Activated naive CD8-positive, alpha-beta T cell treated with anti-CD3 and anti-CD28 coated beads for 36 hours (primary cell): ENCODE measurements at regions not wholly inside any gene's neighbourhood (a gene's known extent, or its start where the extent isn't known, plus 50 kb on each side); places are given as distances from the start of the nearest gene placed in this dataset.

Experiments
- DNase-seq: peaks from one replicate; pipeline ENCODE4 v3.0.0; 2021
- H3K27ac Mint-ChIP-seq: one replicate; pipeline ENCODE4 v1.8.0; 2022; ENCODE audit warnings: mild to moderate bottlenecking, moderate library complexity, mixed read lengths
- H3K27me3 Mint-ChIP-seq: one replicate; pipeline ENCODE4 v1.8.0; 2022; ENCODE audit warnings: mild to moderate bottlenecking, mixed read lengths
- H3K36me3 Mint-ChIP-seq: one replicate; pipeline ENCODE4 v1.8.0; 2021; ENCODE audit warnings: mild to moderate bottlenecking, mixed read lengths
- H3K4me1 Mint-ChIP-seq: one replicate; pipeline ENCODE4 v1.8.0; 2021; ENCODE audit warnings: mixed read lengths
- H3K4me3 Mint-ChIP-seq: one replicate; pipeline ENCODE4 v1.8.0; 2022; ENCODE audit warnings: mild to moderate bottlenecking, moderate library complexity, mixed read lengths
- H3K9me3 Mint-ChIP-seq: one replicate; pipeline ENCODE4 v1.8.0; 2022; ENCODE audit warnings: mixed read lengths

DNA sequence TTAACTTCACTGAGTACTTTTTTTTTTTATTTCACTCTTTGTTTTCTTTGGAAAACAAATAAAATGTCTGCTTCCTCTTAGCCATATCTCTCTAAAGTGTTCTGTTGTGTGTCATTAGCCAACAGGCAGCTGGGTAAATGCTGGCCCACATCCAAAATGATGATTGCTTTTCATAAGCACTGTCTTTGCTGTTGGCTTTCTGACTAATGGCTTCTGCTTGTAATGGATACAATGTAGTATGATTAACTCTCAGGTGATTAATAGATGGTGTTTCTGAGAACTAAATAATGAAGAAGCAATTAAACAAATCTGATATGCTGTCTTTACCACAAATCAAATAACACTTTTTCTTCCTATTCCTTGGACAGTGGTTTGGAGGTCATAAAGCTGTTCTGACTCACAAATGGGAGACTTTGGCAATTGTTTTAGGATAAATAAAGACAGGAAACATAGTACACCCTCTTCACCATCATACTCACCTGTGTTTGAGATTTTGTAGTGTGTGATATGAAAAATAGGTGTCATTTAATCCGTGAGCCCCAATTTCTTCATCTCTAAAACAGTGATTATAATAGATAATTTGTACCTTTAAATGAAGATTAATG lies 888.4 kb downstream of the TSN start:
- no peak overlapping the region for H3K4me3 Mint-ChIP-seq
- H3K9me3 Mint-ChIP-seq = peaks cover 1% of the 10 kb centered on the region
- DNase-seq = no peak
- H3K27me3 Mint-ChIP-seq = no peaks in the 10 kb centered on the region
- no peaks in the 10 kb centered on the region for H3K36me3 Mint-ChIP-seq
- H3K4me1 Mint-ChIP-seq = no peaks in the 10 kb centered on the region
- no peak overlapping the region for H3K27ac Mint-ChIP-seq

DNA sequence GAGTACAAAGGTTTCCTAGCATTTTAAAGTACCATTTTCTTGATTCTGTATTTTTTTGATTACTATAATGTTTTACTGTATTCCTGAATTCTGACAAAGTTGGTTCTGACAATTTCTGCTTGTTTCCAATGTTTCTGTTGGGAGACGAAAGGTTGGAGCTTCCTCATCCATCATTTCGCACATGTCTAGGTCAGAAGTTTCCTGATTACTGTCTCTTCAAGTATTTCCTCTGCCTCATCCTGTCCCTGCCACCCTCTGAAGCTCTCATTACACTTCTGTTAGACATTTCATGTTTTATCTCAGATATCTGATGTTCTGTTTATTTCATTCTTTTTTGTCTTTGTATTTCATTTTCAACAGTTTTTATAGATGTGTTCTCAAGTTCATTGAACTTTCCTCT lies 895.8 kb downstream of the TSN start:
- H3K36me3 Mint-ChIP-seq = no peaks in the 10 kb centered on the region
- H3K4me3 Mint-ChIP-seq = no peak overlapping the region
- H3K9me3 Mint-ChIP-seq = no peaks in the 10 kb centered on the region

DNA sequence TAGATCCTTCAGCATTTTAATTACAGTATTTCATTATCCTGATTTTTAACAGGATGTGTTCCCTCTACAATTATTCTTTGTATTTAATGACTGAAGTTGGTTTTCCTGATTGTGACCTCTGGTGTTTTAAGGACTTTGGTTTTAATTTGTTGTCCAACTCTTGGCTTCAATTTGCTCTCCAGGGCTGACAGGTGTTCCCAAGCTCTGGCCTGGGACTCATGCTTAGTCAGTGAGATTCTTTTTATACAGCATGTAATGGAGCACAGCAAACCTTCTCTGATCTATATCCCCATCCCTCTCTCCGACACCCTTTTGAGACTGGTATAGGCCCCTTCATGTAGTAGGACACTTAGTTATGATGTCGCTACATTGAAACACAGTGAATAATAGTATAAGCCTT lies 896.3 kb downstream of the TSN start:
- H3K9me3 Mint-ChIP-seq = no peaks in the 10 kb centered on the region
- DNase-seq = no peak
- H3K4me3 Mint-ChIP-seq = no peak overlapping the region
- no peaks in the 10 kb centered on the region for H3K27me3 Mint-ChIP-seq
- H3K4me1 Mint-ChIP-seq = no peaks in the 10 kb centered on the region
- no peak overlapping the region for H3K27ac Mint-ChIP-seq
- no peaks in the 10 kb centered on the region for H3K36me3 Mint-ChIP-seq

More for the DNA sequence above, 895.8 kb downstream of the TSN start:
- Mint-ChIP-seq H3K27me3 (no peaks in the 10 kb centered on the region), H3K27ac (no peak overlapping the region), H3K4me1 (no peaks in the 10 kb centered on the region)
- DNase-seq = no peak

DNA sequence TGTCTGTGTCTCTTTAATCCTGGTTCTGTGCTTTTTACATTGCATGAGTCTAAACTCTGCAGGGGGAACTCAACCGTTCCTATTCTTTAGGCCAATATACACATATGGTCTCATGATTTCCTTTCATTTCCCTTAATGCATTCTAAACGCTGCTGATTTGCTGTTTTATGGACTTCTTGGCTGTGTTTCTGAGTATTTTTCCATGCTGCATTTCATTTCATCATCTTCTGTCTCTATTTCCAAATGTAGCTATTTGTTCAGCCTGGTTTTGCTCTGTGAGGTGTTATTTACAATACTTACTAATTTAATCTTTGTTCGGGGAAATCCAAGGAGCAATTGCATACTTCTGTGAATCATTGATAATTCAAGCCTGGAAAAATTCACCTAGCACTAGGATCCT lies 897.2 kb downstream of the TSN start:
- no peak overlapping the region for H3K4me3 Mint-ChIP-seq
- no peaks in the 10 kb centered on the region for H3K36me3 Mint-ChIP-seq
- no peak for DNase-seq
- no peaks in the 10 kb centered on the region for H3K27me3 Mint-ChIP-seq
- no peaks in the 10 kb centered on the region for H3K9me3 Mint-ChIP-seq
- H3K27ac Mint-ChIP-seq = no peak overlapping the region
- H3K4me1 Mint-ChIP-seq = no peaks in the 10 kb centered on the region

DNA sequence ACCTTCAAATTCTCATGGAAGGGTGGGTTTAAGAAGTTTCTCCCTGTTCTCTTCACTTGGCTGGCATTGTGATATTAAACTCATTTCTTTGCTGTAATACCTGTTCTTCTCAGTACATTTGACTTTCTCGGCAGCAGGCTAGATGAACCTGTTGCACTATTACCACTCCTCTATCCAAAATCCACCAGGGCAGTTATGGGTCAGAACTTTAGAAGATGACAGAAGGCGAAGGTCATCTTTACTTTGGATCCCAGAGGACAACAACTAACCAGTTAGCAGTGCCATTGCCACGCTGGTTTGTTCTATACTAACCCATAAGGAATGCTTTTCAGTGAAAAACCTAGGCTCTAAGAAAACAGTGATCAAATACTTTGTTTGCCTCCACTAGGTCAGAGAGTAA lies 901.0 kb downstream of the TSN start:
- Mint-ChIP-seq H3K4me1 (no peaks in the 10 kb centered on the region), H3K9me3 (no peaks in the 10 kb centered on the region), H3K36me3 (no peaks in the 10 kb centered on the region), H3K27ac (no peak overlapping the region), H3K4me3 (no peak overlapping the region), H3K27me3 (peaks cover 3% of the 10 kb centered on the region)
- DNase-seq = no peak

DNA sequence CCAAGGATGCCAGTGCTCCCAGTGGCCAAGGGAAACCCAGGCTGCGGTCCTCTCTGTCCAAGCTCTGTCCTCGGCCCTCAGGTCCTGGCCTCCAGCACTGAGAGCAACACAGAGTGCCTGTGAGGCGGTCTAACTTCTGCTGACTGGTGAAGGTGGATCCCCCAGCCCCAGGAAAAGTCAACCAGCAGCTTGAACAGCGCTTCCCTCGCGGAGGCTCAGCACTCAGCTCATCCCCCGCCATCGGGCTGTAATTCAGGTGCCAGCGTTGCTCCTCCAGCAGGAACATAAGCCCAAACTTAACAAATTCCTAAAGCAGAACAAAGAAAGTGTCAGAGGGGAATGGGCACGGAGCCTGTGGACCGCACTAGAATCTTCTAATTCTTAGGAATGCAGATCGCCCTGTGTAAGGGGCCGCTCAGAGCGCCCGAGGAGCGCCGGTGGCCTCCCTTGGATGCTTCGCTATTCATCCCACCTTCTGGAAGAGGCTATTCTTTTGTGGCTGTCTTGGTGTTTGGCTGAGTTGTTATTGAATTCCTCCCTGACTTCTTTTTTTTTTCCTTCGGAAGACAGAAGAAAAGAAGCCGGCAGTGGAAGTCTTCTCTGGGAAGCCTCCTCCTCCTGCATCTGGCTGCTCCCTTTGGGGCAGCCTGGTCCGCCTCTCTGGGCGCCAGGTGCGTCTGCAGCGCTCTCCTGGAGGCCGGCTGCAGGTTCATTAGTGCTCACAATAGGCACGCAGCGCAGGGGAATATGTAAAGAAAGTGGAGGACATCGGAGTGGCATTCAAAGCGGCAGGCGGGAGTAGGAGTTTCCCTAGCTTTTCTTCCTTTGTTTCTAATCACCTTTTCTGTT lies 905.6 kb downstream of the TSN start:
- Mint-ChIP-seq H3K36me3 (no peaks in the 10 kb centered on the region), H3K27me3 (peaks cover 12% of the 10 kb centered on the region), H3K4me1 (no peaks in the 10 kb centered on the region), H3K27ac (no peak overlapping the region), H3K4me3 (no peak overlapping the region), H3K9me3 (no peaks in the 10 kb centered on the region)
- no peak for DNase-seq

DNA sequence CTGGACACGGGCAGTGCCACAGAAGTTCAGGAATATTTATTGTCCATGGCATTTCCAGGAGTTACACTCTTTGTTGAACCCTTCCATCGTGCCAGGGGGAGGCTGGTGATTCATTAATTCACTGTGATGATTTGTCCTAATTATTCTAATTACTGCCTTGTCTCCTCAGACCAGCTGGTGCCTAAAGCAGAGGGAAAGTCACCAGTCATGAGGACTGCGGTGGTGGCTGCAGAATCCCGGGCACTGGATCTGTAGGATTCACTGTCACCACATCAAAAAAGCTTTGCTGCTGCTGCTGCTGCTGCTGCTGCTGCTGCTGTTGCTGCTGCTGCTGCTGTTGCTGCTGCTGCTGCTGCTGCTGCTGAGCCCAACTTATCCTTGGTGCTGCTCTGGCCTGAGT lies 908.2 kb downstream of the TSN start:
- Mint-ChIP-seq H3K36me3 (no peaks in the 10 kb centered on the region), H3K4me1 (no peaks in the 10 kb centered on the region), H3K4me3 (no peak overlapping the region), H3K9me3 (no peaks in the 10 kb centered on the region), H3K27ac (no peak overlapping the region), H3K27me3 (peaks cover 12% of the 10 kb centered on the region)
- DNase-seq = no peak

DNA sequence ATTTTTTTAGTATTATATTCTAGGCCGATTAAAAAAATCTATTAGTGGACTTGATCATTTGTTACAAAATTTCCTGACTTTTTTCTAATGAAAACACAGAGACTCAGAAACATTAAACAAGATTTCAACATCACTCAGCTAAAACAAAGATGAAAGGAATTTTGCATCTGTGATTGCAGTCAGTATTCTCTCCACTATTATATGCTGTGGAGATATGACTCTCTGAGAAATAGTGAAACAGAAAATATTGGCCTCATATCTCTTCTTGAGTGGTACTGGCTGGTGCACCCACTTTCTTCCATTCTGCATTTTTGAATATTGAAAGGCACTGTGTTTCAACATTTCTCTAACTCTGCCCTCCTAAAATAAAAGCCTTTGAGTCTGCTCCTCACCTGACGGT lies 914.2 kb downstream of the TSN start:
- no peaks in the 10 kb centered on the region for H3K27me3 Mint-ChIP-seq
- no peak overlapping the region for H3K27ac Mint-ChIP-seq
- no peaks in the 10 kb centered on the region for H3K4me1 Mint-ChIP-seq
- H3K4me3 Mint-ChIP-seq = no peak overlapping the region
- no peaks in the 10 kb centered on the region for H3K36me3 Mint-ChIP-seq
- no peak for DNase-seq
- H3K9me3 Mint-ChIP-seq = peaks cover 2% of the 10 kb centered on the region

DNA sequence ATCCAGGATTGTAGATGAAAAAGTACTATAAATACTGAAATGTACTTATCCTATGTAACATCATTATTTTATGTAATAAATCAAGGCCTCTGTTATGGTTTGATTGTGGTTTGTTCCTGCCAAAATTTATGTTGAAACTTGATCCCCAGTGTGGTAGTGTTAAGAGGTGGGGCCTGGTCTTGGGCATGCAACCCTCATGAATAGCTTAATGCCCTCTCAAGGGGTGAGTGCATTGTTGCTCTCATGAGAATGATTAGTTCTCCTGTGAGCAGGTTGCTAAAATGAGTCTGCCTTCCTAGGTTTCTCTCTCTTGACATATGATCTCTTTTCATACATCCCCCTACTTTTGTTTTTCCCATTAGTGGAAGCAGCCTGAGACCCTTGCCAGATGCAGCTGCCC lies 915.4 kb downstream of the TSN start:
- DNase-seq = no peak
- Mint-ChIP-seq H3K9me3 (peaks cover 2% of the 10 kb centered on the region), H3K36me3 (no peaks in the 10 kb centered on the region), H3K27me3 (no peaks in the 10 kb centered on the region), H3K4me1 (no peaks in the 10 kb centered on the region), H3K4me3 (no peak overlapping the region), H3K27ac (no peak overlapping the region)

DNA sequence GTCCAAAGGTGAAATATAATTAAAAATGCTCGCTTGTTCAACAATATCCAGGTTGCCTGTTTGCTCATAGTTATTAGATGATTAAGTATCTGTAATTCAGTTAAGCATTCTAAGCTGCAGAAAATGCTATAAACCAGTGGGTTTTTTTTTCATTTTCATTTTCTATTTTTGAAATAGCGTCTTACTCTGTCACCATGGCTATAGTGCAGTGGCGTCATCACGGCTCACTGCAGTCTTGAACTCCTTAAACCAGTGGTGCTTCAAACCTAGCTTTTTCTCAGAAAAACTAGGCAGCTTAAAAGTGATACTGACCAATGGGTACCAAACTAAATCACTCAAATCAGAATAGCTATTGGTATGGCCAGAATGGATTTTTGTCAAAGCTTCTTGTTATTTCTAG lies 925.2 kb downstream of the TSN start:
- no peaks in the 10 kb centered on the region for H3K4me1 Mint-ChIP-seq
- DNase-seq = no peak
- H3K27ac Mint-ChIP-seq = no peak overlapping the region
- no peaks in the 10 kb centered on the region for H3K27me3 Mint-ChIP-seq
- H3K36me3 Mint-ChIP-seq = no peaks in the 10 kb centered on the region
- H3K4me3 Mint-ChIP-seq = no peak overlapping the region
- peaks cover 4% of the 10 kb centered on the region for H3K9me3 Mint-ChIP-seq

DNA sequence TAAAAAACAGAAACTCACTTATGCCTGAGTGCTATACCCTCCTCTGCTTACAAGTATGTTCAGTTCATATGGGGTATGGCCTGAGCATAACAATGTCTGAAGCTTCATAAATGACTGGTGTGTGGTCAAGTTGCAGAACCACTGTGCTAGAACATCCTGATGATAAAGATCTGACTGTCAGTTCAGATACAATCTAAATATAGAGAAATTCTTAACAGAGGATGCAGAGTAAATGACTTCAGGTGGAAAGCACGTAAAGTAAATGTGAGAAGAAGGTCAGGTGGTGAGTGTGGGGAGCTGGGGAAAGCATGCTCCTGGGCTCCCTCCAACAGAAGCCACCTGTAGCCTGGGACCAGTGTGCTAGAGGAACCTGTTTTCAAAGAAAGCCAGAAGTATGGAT lies 926.2 kb downstream of the TSN start:
- no peak for DNase-seq
- no peaks in the 10 kb centered on the region for H3K36me3 Mint-ChIP-seq
- no peaks in the 10 kb centered on the region for H3K4me1 Mint-ChIP-seq
- no peak overlapping the region for H3K4me3 Mint-ChIP-seq
- peaks cover 4% of the 10 kb centered on the region for H3K9me3 Mint-ChIP-seq
- no peaks in the 10 kb centered on the region for H3K27me3 Mint-ChIP-seq
- H3K27ac Mint-ChIP-seq = no peak overlapping the region

DNA sequence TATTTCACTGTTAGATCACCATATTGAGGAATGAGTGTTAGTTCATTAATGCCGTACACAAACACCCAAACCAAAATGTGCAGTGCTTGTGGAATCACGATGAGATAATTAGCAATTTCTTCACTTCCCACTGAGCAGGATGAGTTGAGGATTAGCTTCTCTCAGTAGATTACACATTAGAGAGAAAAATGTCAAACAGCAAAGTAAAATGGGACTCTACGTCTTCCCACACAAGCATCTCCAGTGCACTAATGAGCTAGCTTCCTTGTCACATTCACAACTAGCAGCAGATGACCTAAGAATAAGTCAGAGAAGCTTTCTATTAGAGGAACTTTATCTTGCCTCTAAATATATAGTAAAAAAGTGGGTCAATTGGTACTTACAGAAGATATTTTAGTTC lies 926.9 kb downstream of the TSN start:
- Mint-ChIP-seq H3K4me3 (no peak overlapping the region), H3K27ac (no peak overlapping the region), H3K4me1 (no peaks in the 10 kb centered on the region), H3K36me3 (no peaks in the 10 kb centered on the region), H3K9me3 (peaks cover 3% of the 10 kb centered on the region), H3K27me3 (no peaks in the 10 kb centered on the region)
- no peak for DNase-seq

DNA sequence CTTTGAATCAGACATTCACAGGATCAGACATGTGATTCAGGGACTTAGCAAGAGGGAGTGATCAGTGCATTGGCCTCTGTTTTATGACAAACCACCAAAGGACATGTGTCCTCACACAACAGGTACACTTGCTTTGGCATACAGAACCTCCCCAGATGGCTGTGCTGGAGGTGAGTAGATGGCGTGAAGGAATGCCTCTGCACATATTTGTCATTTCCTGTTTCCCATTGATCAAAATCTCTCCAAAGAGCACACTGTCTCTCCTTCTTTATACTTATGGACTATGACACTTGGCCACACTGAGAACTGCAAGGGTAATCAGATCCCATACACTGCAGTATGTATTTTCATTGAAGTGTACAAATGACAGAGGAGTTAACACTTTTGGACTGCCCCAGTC lies 927.6 kb downstream of the TSN start:
- H3K4me1 Mint-ChIP-seq = no peaks in the 10 kb centered on the region
- H3K27me3 Mint-ChIP-seq = no peaks in the 10 kb centered on the region
- peaks cover 1% of the 10 kb centered on the region for H3K9me3 Mint-ChIP-seq
- no peak for DNase-seq
- no peak overlapping the region for H3K27ac Mint-ChIP-seq
- H3K4me3 Mint-ChIP-seq = no peak overlapping the region
- H3K36me3 Mint-ChIP-seq = no peaks in the 10 kb centered on the region

DNA sequence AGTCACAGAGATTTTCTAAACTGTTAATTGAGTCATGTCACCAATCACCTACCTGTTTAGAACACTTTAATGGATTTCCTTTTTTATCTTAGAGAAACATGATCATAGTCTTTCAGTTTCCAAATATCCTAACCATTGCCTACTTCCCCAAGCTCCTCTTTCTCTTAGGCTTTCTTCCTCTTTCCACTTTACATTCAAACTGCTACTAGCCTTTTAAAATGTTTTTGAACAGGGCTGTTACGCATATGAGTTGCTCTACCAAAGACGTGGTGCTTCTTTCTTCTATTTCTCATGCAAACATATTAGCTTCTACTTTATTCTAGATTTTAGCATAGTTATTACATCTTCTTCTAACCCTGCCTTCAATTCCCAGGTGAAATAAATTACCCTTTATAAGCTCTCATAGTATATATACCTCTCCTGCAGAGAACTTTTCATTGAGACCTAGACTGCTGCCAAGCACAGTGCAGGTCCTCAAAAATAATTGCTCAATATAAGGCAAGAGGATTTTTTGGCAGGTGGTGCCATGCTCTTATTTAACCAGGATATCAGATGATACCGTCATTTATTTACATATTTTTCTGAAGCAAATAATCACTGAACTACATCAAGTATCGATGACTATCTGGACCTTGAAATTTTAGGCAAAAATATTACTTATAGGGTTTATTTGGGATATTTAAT lies 937.1 kb downstream of the TSN start:
- Mint-ChIP-seq H3K27me3 (no peaks in the 10 kb centered on the region), H3K36me3 (no peaks in the 10 kb centered on the region), H3K4me1 (no peaks in the 10 kb centered on the region), H3K9me3 (no peaks in the 10 kb centered on the region), H3K27ac (no peak overlapping the region), H3K4me3 (no peak overlapping the region)
- no peak for DNase-seq

DNA sequence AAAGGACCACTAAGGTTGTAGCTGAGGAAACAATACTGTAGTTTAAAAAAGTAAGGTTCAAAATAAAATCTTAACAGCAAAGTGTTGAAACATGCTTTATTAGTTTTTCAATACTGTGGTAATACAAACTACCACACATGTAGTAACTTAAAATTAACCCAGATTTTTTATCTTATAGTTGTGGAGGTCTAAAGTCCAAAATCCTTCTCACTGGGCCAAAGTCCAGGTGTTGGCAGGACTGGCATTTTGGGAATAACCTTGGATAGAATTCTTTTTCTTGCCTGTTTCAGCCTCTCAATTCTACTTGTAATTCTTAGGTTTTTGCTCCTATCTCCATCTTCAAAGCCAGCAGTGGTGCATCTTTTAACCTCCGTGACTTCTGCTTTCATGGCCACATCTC lies 942.0 kb downstream of the TSN start:
- Mint-ChIP-seq H3K27ac (no peak overlapping the region), H3K4me1 (no peaks in the 10 kb centered on the region), H3K4me3 (no peak overlapping the region), H3K9me3 (no peaks in the 10 kb centered on the region), H3K27me3 (no peaks in the 10 kb centered on the region), H3K36me3 (no peaks in the 10 kb centered on the region)
- no peak for DNase-seq

DNA sequence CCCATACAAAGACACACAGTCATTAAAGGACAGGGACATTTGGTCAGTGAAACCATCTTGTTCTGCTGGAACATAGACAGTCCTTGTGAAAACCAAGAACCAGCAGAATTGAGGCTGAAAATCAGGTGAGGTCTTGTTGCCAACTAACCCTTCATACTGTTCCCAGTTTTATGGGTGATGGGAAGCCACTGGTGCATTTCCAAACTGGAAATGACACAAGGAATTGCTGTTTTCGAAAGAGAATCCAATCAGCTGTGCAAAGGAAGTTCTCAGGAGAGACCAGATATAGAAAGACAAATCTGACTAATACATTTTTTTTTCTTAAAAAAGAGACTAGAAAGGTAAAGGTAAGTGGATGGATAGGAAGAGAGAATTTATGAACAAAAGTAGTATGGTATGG lies 948.2 kb downstream of the TSN start:
- Mint-ChIP-seq H3K27me3 (no peaks in the 10 kb centered on the region), H3K4me1 (no peaks in the 10 kb centered on the region), H3K27ac (no peak overlapping the region), H3K36me3 (no peaks in the 10 kb centered on the region), H3K9me3 (peaks cover 1% of the 10 kb centered on the region), H3K4me3 (no peak overlapping the region)
- no peak for DNase-seq
